Spinal cord (tissue), 9 donors: ENCODE measurements at regions not wholly inside any gene's neighbourhood (a gene's known extent, or its start where the extent isn't known, plus 50 kb on each side); places are given as distances from the start of the nearest gene placed in this dataset.

Experiments
- DNase-seq, 6 donors: peaks; one replicate each; pipeline versions ENCODE4 v3.0.0 to v3.0.0-alpha.2; 2013 to 2015; ENCODE audit warnings: low spot score in 6 of 6, low read depth in 4 of 6
- H3K27ac ChIP-seq: one replicate; pipeline ENCODE4 v1.5.1; 2013; ENCODE audit warnings: low read depth, low read length, control low read depth
- H3K27me3 ChIP-seq: one replicate; pipeline ENCODE4 v1.6.1; 2013; ENCODE audit warnings: low read length; ENCODE audit not compliant: control insufficient read depth, insufficient read depth
- H3K36me3 ChIP-seq: one replicate; pipeline ENCODE4 v1.6.1; 2013; ENCODE audit warnings: low read length; ENCODE audit not compliant: control insufficient read depth, insufficient read depth
- H3K4me1 ChIP-seq: one replicate; pipeline ENCODE4 v1.6.1; 2013; ENCODE audit warnings: low read length; ENCODE audit not compliant: control insufficient read depth, insufficient read depth
- H3K4me3 ChIP-seq: one replicate; pipeline ENCODE4 v1.5.1; 2013; ENCODE audit warnings: low read depth, low read length, control low read depth
- H3K9me3 ChIP-seq: one replicate; pipeline ENCODE4 v1.6.1; 2013; ENCODE audit warnings: low read length; ENCODE audit not compliant: control insufficient read depth, insufficient read depth
- WGBS: methylation state at CpG from one replicate; pipeline ENCODE4 v1.1.5; 2013; ENCODE audit warnings: missing lambda C conversion rate; ENCODE audit not compliant: insufficient coverage; 5-methylcytosine and 5-hydroxymethylcytosine counted together
- donor health status: healthy.

GRCh38 chr6:23278180-23278532, 708.8 kb downstream of the HDGFL1 start:
- H3K36me3 ChIP-seq: no peaks in the 10 kb centered on the region
- no peak overlapping the region for H3K27ac ChIP-seq
- no peak for DNase-seq
- H3K4me3 ChIP-seq: no peak overlapping the region
- no peaks in the 10 kb centered on the region for H3K4me1 ChIP-seq
- H3K27me3 ChIP-seq: no peaks in the 10 kb centered on the region
- no peaks in the 10 kb centered on the region for H3K9me3 ChIP-seq
- WGBS: no CpG with 5 or more reads among the region's 2 CpGs

GRCh38 chr6:23280437-23280836, 711.1 kb downstream of the HDGFL1 start:
- no peak for DNase-seq
- no peaks in the 10 kb centered on the region for H3K9me3 ChIP-seq
- no peaks in the 10 kb centered on the region for H3K36me3 ChIP-seq
- no peak overlapping the region for H3K27ac ChIP-seq
- WGBS: 83% methylated on average over 1 of the region's 2 CpGs
- H3K27me3 ChIP-seq: no peaks in the 10 kb centered on the region
- no peaks in the 10 kb centered on the region for H3K4me1 ChIP-seq
- H3K4me3 ChIP-seq: no peak overlapping the region

GRCh38 chr6:23282252-23283021, 713.1 kb downstream of the HDGFL1 start:
- H3K9me3 ChIP-seq: no peaks in the 10 kb centered on the region
- H3K27ac ChIP-seq: no peak overlapping the region
- 63% methylated on average over 4 of the region's 10 CpGs for WGBS
- DNase-seq: peak in 2 of 6 donors; percentile 30 to 81
- no peaks in the 10 kb centered on the region for H3K36me3 ChIP-seq
- no peaks in the 10 kb centered on the region for H3K27me3 ChIP-seq
- H3K4me3 ChIP-seq: no peak overlapping the region
- H3K4me1 ChIP-seq: no peaks in the 10 kb centered on the region

- Histone ChIP-seq H3K9me3 (no peaks in the 10 kb centered on the region), H3K27me3 (no peaks in the 10 kb centered on the region), H3K4me3 (no peak overlapping the region), H3K27ac (no peak overlapping the region), H3K36me3 (no peaks in the 10 kb centered on the region), H3K4me1 (no peaks in the 10 kb centered on the region)
- WGBS: no CpG with 5 or more reads among the region's 3 CpGs
- no peak for DNase-seq
Measured at GRCh38 chr6:23293653-23294052, 724.3 kb downstream of the HDGFL1 start.

GRCh38 chr6:23301556-23301955, 732.2 kb downstream of the HDGFL1 start:
- Histone ChIP-seq H3K36me3 (no peaks in the 10 kb centered on the region), H3K4me3 (no peak overlapping the region), H3K27me3 (no peaks in the 10 kb centered on the region), H3K27ac (no peak overlapping the region), H3K9me3 (no peaks in the 10 kb centered on the region), H3K4me1 (no peaks in the 10 kb centered on the region)
- DNase-seq: no peak

- DNase-seq: no peak
- WGBS: 100% methylated on average over 1 of the region's 4 CpGs
Measured at GRCh38 chr6:23302514-23302913, 733.1 kb downstream of the HDGFL1 start.

GRCh38 chr6:23305325-23305943, 736.1 kb downstream of the HDGFL1 start:
- no peaks in the 10 kb centered on the region for H3K4me1 ChIP-seq
- H3K4me3 ChIP-seq: no peak overlapping the region
- H3K9me3 ChIP-seq: no peaks in the 10 kb centered on the region
- no CpG with 5 or more reads among the region's 2 CpGs for WGBS
- DNase-seq: no peak
- H3K27ac ChIP-seq: no peak overlapping the region
- H3K36me3 ChIP-seq: no peaks in the 10 kb centered on the region
- H3K27me3 ChIP-seq: no peaks in the 10 kb centered on the region

More at GRCh38 chr6:23302514-23302913, 733.1 kb downstream of the HDGFL1 start:
- Histone ChIP-seq H3K4me3 (no peak overlapping the region), H3K36me3 (no peaks in the 10 kb centered on the region), H3K9me3 (no peaks in the 10 kb centered on the region), H3K27ac (no peak overlapping the region), H3K4me1 (no peaks in the 10 kb centered on the region), H3K27me3 (no peaks in the 10 kb centered on the region)

DNA sequence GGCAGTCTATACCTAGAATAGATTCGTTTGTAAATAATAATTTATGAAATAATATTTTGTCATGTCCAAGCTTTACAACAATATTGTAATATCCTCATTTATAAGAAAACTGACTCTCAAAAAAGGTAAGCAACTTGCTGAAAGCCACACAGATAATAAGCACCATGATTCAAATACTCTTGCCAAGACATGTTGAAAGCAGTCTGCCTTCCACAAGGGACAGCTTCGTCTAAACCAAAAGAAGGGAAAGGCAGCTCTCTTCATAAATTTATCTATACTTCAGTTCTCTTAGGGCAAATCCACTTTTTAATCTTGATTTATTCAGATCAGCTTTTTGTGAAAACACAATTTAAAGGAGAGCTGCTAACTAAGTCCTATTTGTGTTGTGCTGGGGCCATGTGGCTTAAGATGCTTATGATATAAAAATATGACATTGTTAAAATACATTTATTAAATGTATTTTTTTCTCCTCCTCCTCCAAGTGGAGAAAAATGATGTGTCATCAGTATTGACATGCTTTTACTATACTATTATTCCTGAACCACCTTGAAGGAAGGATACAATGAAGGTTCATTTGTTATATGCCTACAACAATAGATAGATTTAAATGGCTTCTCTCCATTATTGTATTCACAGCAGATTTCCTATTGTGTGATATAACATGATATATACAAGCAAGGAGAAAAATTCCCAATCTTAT, 737.0 kb downstream of the HDGFL1 start:
- Histone ChIP-seq H3K9me3 (no peaks in the 10 kb centered on the region), H3K27me3 (no peaks in the 10 kb centered on the region), H3K4me3 (no peak overlapping the region), H3K36me3 (no peaks in the 10 kb centered on the region), H3K27ac (no peak overlapping the region), H3K4me1 (no peaks in the 10 kb centered on the region)
- WGBS: 60% methylated on average over 1 of the region's 2 CpGs
- DNase-seq: no peak

DNA sequence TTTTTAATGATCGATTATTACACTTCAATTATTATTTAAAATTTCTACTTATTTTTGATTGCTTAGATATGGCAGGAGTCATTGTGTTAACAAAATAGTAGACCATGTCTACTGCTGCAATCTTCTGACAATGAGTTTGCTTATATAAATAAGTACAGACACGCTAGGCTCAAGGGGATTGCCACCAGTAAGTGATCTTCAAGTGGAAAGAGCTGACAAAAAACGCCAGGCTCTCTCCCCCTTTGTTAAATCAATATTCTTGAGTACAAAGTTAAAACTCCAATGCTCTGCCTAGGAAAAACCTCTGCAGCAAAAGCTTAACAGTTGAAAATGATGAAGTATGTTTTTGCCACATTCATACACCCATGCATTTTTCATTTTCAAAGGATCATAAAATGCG, 738.1 kb downstream of the HDGFL1 start:
- Histone ChIP-seq H3K27me3 (no peaks in the 10 kb centered on the region), H3K36me3 (no peaks in the 10 kb centered on the region), H3K4me1 (no peaks in the 10 kb centered on the region), H3K27ac (no peak overlapping the region), H3K4me3 (no peak overlapping the region), H3K9me3 (no peaks in the 10 kb centered on the region)
- WGBS: no CpG with 5 or more reads among the region's 4 CpGs
- no peak for DNase-seq

DNA sequence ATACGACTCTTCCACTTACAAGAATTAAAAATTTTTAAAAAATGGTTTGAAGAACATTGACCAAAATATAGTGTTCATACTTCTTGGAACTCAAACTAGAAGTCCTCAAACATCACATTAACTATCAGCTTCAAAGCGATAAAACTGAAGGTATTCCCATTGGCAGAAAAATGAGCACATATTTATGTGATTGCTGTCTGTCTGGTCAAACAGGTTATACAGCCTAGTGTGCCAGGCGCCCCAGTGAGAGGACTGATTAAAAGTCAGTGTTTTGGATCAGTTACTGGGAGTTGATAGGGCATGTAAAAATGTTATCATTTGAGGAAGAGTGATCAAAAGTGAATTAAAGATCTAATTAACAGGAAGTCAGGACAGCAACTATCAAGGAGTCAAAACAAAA, 738.8 kb downstream of the HDGFL1 start:
- Histone ChIP-seq H3K27ac (no peak overlapping the region), H3K9me3 (no peaks in the 10 kb centered on the region), H3K27me3 (no peaks in the 10 kb centered on the region), H3K4me3 (no peak overlapping the region), H3K36me3 (no peaks in the 10 kb centered on the region), H3K4me1 (no peaks in the 10 kb centered on the region)
- DNase-seq: no peak
- WGBS: 90% methylated on average over 1 of the region's 3 CpGs
